ENCODE measurements at regions not wholly inside any gene's neighbourhood (a gene's known extent, or its start where the extent isn't known, plus 50 kb on each side); places are given as distances from the start of the nearest gene placed in this dataset.

DNA sequence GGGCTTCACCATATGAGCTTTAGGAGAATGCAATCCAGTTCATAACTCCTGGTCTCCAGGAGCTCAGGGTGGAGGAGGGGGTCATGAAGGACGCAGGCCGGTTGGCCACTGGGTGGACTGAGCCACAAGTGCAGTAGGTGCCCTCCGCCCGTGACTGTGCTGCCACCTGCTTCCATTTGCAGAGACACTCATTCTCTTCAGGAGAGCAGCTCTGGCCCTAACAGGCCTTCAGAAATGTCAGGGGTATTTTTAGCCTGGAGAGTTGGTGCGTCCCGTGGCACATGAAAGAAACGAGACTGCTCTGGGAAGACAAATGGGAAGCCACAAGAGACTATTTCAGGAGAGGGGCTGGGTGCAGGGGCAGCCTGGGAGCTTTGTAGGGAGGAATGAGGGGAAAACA is 74.6 kb upstream of the MYL2 start:
- Histone ChIP-seq H3K4me1 (peaks cover 9% of the 10 kb centered on the region; the same call in 1 of the 2 replicates), H3K4me3 (ENCODE audit: low read depth, low read length) (no peak overlapping the region), H3K9me3 (peaks cover 19% of the 10 kb centered on the region), H3K27me3 (replicated peaks; ENCODE audit: control insufficient read depth, insufficient read depth, low read length) (no peaks in the 10 kb centered on the region), H3K36me3 (ENCODE audit: control insufficient read depth, insufficient read depth, low read length) (no peaks in the 10 kb centered on the region)
- Mint-ChIP-seq H3K4me1 (ENCODE audit: low read depth, unreplicated experiment) (peaks cover 16% of the 10 kb centered on the region), H3K4me3 (ENCODE audit: unreplicated experiment) (no peak overlapping the region), H3K27me3 (ENCODE audit: insufficient read depth, unreplicated experiment) (no peaks in the 10 kb centered on the region), H3K27ac (ENCODE audit: unreplicated experiment) (no peak overlapping the region), H3K36me3 (ENCODE audit: insufficient read depth, unreplicated experiment) (peaks cover 6% of the 10 kb centered on the region), H3K9me3 (ENCODE audit: unreplicated experiment) (no peaks in the 10 kb centered on the region)
- intact Hi-C loops (cut with micrococcal nuclease; ENCODE audit: unreplicated experiment): no loop called here
- no TSS peak for BruUV-seq (replicated peaks)
- no peak for TF ChIP-seq CTCF (IDR thresholded peaks at IDR 0.05; ENCODE audit: insufficient read depth in 1 of 2, low read depth in 1 of 2, low read length in 1 of 2, severe bottlenecking in 1 of 2, unreplicated experiment in 1 of 2)
- ChIA-PET CTCF (no interaction called here), POLR2A (no interaction called here)
- no peak for DNase-seq

DNA sequence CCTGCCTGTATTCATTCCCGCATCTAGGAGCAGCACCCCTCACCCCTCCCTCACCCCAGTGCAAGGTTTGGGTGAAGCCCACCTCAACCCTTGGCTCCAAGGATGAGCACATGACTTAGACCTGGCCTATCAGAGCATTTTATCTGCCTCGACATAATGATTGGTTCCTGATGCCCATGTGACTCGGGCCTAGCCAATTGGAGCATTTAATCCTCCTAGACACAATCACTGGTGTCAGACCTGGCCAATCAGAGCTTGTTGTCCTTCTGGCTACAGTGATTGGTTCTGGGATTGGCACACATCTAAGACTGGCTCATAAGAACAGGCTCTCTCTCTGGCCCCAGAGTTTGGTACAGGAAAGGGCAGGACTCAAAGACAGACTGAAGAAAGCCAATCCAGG is 73.1 kb upstream of the MYL2 start:
- no TSS peak for BruUV-seq (replicated peaks)
- Histone ChIP-seq H3K27me3 (replicated peaks; ENCODE audit: control insufficient read depth, insufficient read depth, low read length) (no peaks in the 10 kb centered on the region), H3K4me3 (ENCODE audit: low read depth, low read length) (no peak overlapping the region), H3K4me1 (peaks cover 9% of the 10 kb centered on the region; the same call in 1 of the 2 replicates), H3K9me3 (peaks cover 15% of the 10 kb centered on the region), H3K36me3 (ENCODE audit: control insufficient read depth, insufficient read depth, low read length) (no peaks in the 10 kb centered on the region)
- Mint-ChIP-seq H3K9me3 (ENCODE audit: unreplicated experiment) (no peaks in the 10 kb centered on the region), H3K27ac (ENCODE audit: unreplicated experiment) (no peak overlapping the region), H3K27me3 (ENCODE audit: insufficient read depth, unreplicated experiment) (no peaks in the 10 kb centered on the region), H3K4me3 (ENCODE audit: unreplicated experiment) (no peak overlapping the region), H3K36me3 (ENCODE audit: insufficient read depth, unreplicated experiment) (peaks cover 6% of the 10 kb centered on the region), H3K4me1 (ENCODE audit: low read depth, unreplicated experiment) (peaks cover 16% of the 10 kb centered on the region)
- TF ChIP-seq CTCF (IDR thresholded peaks at IDR 0.05; ENCODE audit: insufficient read depth in 1 of 2, low read depth in 1 of 2, low read length in 1 of 2, severe bottlenecking in 1 of 2, unreplicated experiment in 1 of 2): no peak
- POLR2A ChIA-PET: no interaction called here
- CTCF ChIA-PET: no interaction called here
- peak in 1 of 2 experiments; percentile 2 for DNase-seq
- intact Hi-C loops (cut with micrococcal nuclease; ENCODE audit: unreplicated experiment): no loop called here

DNA sequence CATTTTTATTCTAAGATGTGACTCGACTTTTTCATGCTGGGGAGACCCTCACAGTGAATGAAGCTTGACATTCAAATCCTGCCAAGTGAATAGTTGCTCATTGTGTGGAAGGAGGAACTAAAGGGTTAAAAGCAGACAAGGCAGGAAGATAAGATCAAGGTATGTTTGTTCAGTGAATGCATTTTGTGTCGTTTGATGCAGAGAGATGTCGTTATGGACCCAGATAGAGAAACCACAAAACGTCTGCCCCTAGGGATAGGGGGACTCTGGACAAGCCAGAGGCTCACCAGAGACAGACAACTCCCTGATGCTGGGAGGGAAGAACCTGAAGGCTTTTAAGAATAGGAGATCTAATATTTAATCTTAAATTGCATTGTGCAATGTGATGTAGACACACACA is 72.5 kb upstream of the MYL2 start:
- no peaks in the 10 kb centered on the region for H3K36me3 ChIP-seq (ENCODE audit: control insufficient read depth, insufficient read depth, low read length)
- Mint-ChIP-seq H3K4me1 (ENCODE audit: low read depth, unreplicated experiment) (peaks cover 16% of the 10 kb centered on the region), H3K4me3 (ENCODE audit: unreplicated experiment) (peak overlapping the region; percentile 9), H3K27ac (ENCODE audit: unreplicated experiment) (no peak overlapping the region), H3K9me3 (ENCODE audit: unreplicated experiment) (no peaks in the 10 kb centered on the region), H3K36me3 (ENCODE audit: insufficient read depth, unreplicated experiment) (peaks cover 6% of the 10 kb centered on the region), H3K27me3 (ENCODE audit: insufficient read depth, unreplicated experiment) (no peaks in the 10 kb centered on the region)
- CTCF ChIA-PET: no interaction called here
- BruUV-seq (replicated peaks): no TSS peak
- intact Hi-C loops (cut with micrococcal nuclease; ENCODE audit: unreplicated experiment): no loop called here
- no peak for TF ChIP-seq CTCF (IDR thresholded peaks at IDR 0.05; ENCODE audit: insufficient read depth in 1 of 2, low read depth in 1 of 2, low read length in 1 of 2, severe bottlenecking in 1 of 2, unreplicated experiment in 1 of 2)
- no peaks in the 10 kb centered on the region for H3K27me3 ChIP-seq (replicated peaks; ENCODE audit: control insufficient read depth, insufficient read depth, low read length)
- no peak overlapping the region for H3K4me3 ChIP-seq (ENCODE audit: low read depth, low read length)
- POLR2A ChIA-PET: no interaction called here
- peaks cover 9% of the 10 kb centered on the region for H3K9me3 ChIP-seq
- peak in 1 of 2 experiments; percentile 23 for DNase-seq
- H3K4me1 ChIP-seq: peaks cover 9% of the 10 kb centered on the region; the same call in 1 of the 2 replicates

All from Caco-2 (cell line).